HepG2 (cell line): ENCODE measurements at regions not wholly inside any gene's neighbourhood (a gene's known extent, or its start where the extent isn't known, plus 50 kb on each side); places are given as distances from the start of the nearest gene placed in this dataset.

Experiments
- ATAC-seq: fragments of 200-7000 bp; cut with Tn5 transposase; 3 replicates; pipeline ENCODE4 v1.9.1; 2020; ENCODE audit warnings: mild to moderate bottlenecking, moderate library complexity
- BruUV-seq: library from RNA; stranded (reverse); fragments of 400-500 nt; replicated peaks from 2 replicates; lab custom pipeline; 2021; lab: Mats Ljungman, UMichigan
- CTCF ChIA-PET: fragments of 300-600 bp; formaldehyde crosslinking; extraction: SDS; loops from one replicate; lab custom pipeline; 2021; ENCODE audit warnings: low total read pairs, inconsistent platforms, low intra/inter-chr PET ratio; lab: Yijun Ruan, JAX
- POLR2A ChIA-PET: fragments of 350-600 bp; sonication (Branson Sonifier 250); formaldehyde crosslinking; loops from one replicate; lab custom pipeline; 2020; ENCODE audit warnings: antibody characterized with exemption, inconsistent platforms; lab: Yijun Ruan, JAX
- DNase-seq: peaks from one replicate; pipeline ENCODE4 v3.0.0-alpha.2; 2015; ENCODE audit warnings: low spot score
- FAIRE-seq: peaks from 3 replicates; lab custom pipeline; 2011; peaks lifted over from hg19 to GRCh38; lab: Jason Lieb, UNC
- H2AFZ ChIP-seq: one replicate; pipeline ENCODE4 v1.6.1; 2011; ENCODE audit warnings: low read length, inconsistent platforms
- H3K27ac ChIP-seq: fragments of 300-600 bp; 3 replicates; pipeline ENCODE4 v1.8.0; 2011; ENCODE audit warnings: mixed run types, mild to moderate bottlenecking, mixed read lengths, low read length, inconsistent platforms; ENCODE audit not compliant: insufficient read depth; ENCODE audit errors: extremely low read length
- H3K27me3 ChIP-seq, 2 experiments: fragments of 200-600 bp in 1 of 2; 2 replicates in 1 of 2; 3 replicates in 1 of 2; pipeline versions ENCODE4 v1.6.0 to v1.8.0; 2011; ENCODE audit warnings: low read length in 2 of 2, mild to moderate bottlenecking in 2 of 2, moderate library complexity in 2 of 2, inconsistent platforms in 1 of 2; ENCODE audit not compliant: insufficient read depth in 2 of 2, control insufficient read depth in 1 of 2
- H3K36me3 ChIP-seq, 2 experiments: fragments of 200-600 bp in 1 of 2; replicated peaks in 1 of 2; 2 replicates in 1 of 2; 3 replicates in 1 of 2; pipeline versions ENCODE4 v1.5.1 to v1.8.0; 2011; ENCODE audit warnings: low read length in 2 of 2, inconsistent platforms in 1 of 2; ENCODE audit not compliant: insufficient read depth in 2 of 2, control insufficient read depth in 1 of 2
- H3K4me1 ChIP-seq: 2 replicates; pipeline ENCODE4 v1.5.1; 2012; ENCODE audit warnings: low read length, inconsistent platforms; ENCODE audit not compliant: insufficient read depth
- H3K4me2 ChIP-seq: 2 replicates; pipeline ENCODE4 v1.6.0; 2011; ENCODE audit warnings: low read depth, low read length, inconsistent platforms
- H3K4me3 ChIP-seq, 3 experiments: fragments of 200-600 bp in 1 of 3; sonication (generic), shearing (Covaris generic) in 1 of 3; replicated peaks in 1 of 3; 2 replicates each; pipeline ENCODE4 v1.5.1; 2011 to 2016; ENCODE audit warnings: low read length in 3 of 3, inconsistent platforms in 2 of 3, low read depth in 2 of 3, mild to moderate bottlenecking in 2 of 3, control low read depth in 1 of 3, mixed read lengths in 1 of 3; ENCODE audit not compliant: insufficient read depth in 1 of 3
- H3K79me2 ChIP-seq: one replicate; pipeline ENCODE4 v1.6.1; 2011; ENCODE audit warnings: low read length, inconsistent platforms; ENCODE audit not compliant: insufficient read depth
- H3K9ac ChIP-seq: 2 replicates; pipeline ENCODE4 v1.6.0; 2011; ENCODE audit warnings: mild to moderate bottlenecking, low read depth, low read length, inconsistent platforms; ENCODE audit not compliant: insufficient read depth
- H3K9me3 ChIP-seq: 2 replicates; pipeline ENCODE4 v1.5.1; 2012; ENCODE audit warnings: mild to moderate bottlenecking, low read length
- H4K20me1 ChIP-seq: 2 replicates; pipeline ENCODE4 v1.6.0; 2011; ENCODE audit warnings: inconsistent platforms, mild to moderate bottlenecking, low read length, moderate library complexity; ENCODE audit not compliant: insufficient read depth
- CSRNP2 ChIP-seq: sonication (generic); formaldehyde crosslinking; conservative IDR thresholded peaks from 2 replicates; pipeline ENCODE4 v1.8.0; 2022; ENCODE audit warnings: low read depth, missing genetic modification reagents
- DMAP1 ChIP-seq: IDR thresholded peaks from 2 replicates; pipeline ENCODE4 v1.6.1; 2016
- MTA3 ChIP-seq: sonication (generic); formaldehyde crosslinking; IDR thresholded peaks from 2 replicates; pipeline ENCODE4 v1.4.0; 2020; ENCODE audit warnings: missing genetic modification reagents
- NFATC3 ChIP-seq: sonication (generic); formaldehyde crosslinking; IDR thresholded peaks from 2 replicates; pipeline ENCODE4 v1.5.1; 2020; ENCODE audit warnings: mild to moderate bottlenecking, missing genetic modification reagents
- NFIB ChIP-seq: sonication (generic); formaldehyde crosslinking; IDR thresholded peaks from 2 replicates; pipeline ENCODE4 v1.9.0; 2021; ENCODE audit warnings: missing genetic modification reagents, mild to moderate bottlenecking, borderline replicate concordance
- SNAPC4 ChIP-seq: sonication (generic); formaldehyde crosslinking; IDR thresholded peaks from 2 replicates; pipeline ENCODE4 v1.4.0; 2020; ENCODE audit warnings: mild to moderate bottlenecking, missing genetic modification reagents
- TAF15 ChIP-seq: fragments of 200-400 bp; formaldehyde crosslinking; IDR thresholded peaks from one replicate; pipeline ENCODE4 v1.6.1; 2018; ENCODE audit warnings: mild to moderate bottlenecking, low read depth, low read length; ENCODE audit not compliant: poor library complexity, severe bottlenecking
- TRIM24 ChIP-seq: sonication (generic); formaldehyde crosslinking; IDR thresholded peaks from 2 replicates; pipeline ENCODE4 v1.8.0; 2022; ENCODE audit warnings: mild to moderate bottlenecking, missing genetic modification reagents
- ZC3H4 ChIP-seq: sonication (generic); formaldehyde crosslinking; IDR thresholded peaks from 2 replicates; pipeline ENCODE4 v1.4.0; 2020; ENCODE audit warnings: missing genetic modification reagents, borderline replicate concordance
- ZNF264 ChIP-seq: sonication (generic); formaldehyde crosslinking; IDR thresholded peaks from 2 replicates; pipeline ENCODE4 v1.4.0; 2020; ENCODE audit warnings: missing genetic modification reagents
- WGBS: methylation state at CpG from one replicate; pipeline ENCODE4 v1.1.6; 2017; ENCODE audit warnings: low lambda C conversion rate; 5-methylcytosine and 5-hydroxymethylcytosine counted together
- in situ Hi-C: cut with HindIII; loops from 2 replicates; pipeline ENCODE4 v1.10.0; 2017; ENCODE audit warnings: low pct_unique_long_range_greater_than_20kb; ENCODE audit not compliant: extremely low pct_ligation_motif_present
- intact Hi-C: fragments of 100-400 bp; cut with micrococcal nuclease; formaldehyde crosslinking; loops from one replicate; pipeline ENCODE4 v1.10.0; 2022; ENCODE audit not compliant: unreplicated experiment

- Histone ChIP-seq H3K4me3 (no peak overlapping the region), H3K4me2 (no peak overlapping the region), H2AFZ (no peak overlapping the region), H3K79me2 (no peaks in the 10 kb centered on the region), H3K27ac (no peak overlapping the region), H3K4me1 (no peaks in the 10 kb centered on the region), H3K9me3 (peaks cover 4% of the 10 kb centered on the region; the same call in 1 of the 2 replicates), H3K27me3 (peaks cover 0 to 2% of the 10 kb centered on the region in 2 experiments; a peak in 1 of 5 replicates), H4K20me1 (no peaks in the 10 kb centered on the region), H3K36me3 (no peaks in the 10 kb centered on the region), H3K9ac (no peak overlapping the region)
- FAIRE-seq (no peak), ATAC-seq (no peak), DNase-seq (no peak)
- BruUV-seq: no TSS peak
- WGBS: 0% methylated on average over 5 of the region's 5 CpGs
- POLR2A ChIA-PET: no interaction called here
- intact Hi-C loops: no loop called here
- CTCF ChIA-PET: no interaction called here
- no peak for TF ChIP-seq CSRNP2 (CRISPR knock-in tag)
- TF ChIP-seq MTA3 (CRISPR knock-in tag): no peak
- TF ChIP-seq SNAPC4: no peak
- TF ChIP-seq ZC3H4 (CRISPR knock-in tag): no peak
- TF ChIP-seq NFATC3 (CRISPR knock-in tag): no peak
- no peak for TF ChIP-seq TRIM24 (CRISPR knock-in tag)
- TF ChIP-seq TAF15: no peak
- no peak for TF ChIP-seq DMAP1 (CRISPR knock-in tag)
- TF ChIP-seq NFIB: no peak
- TF ChIP-seq ZNF264 (CRISPR knock-in tag): no peak
- in situ Hi-C loops: no loop called here
Observed at GRCh38 chr10:131009791-131010190, 301.7 kb downstream of the TCERG1L start.
